ENCODE measurements at regions not wholly inside any gene's neighbourhood (a gene's known extent, or its start where the extent isn't known, plus 50 kb on each side); places are given as distances from the start of the nearest gene placed in this dataset.

GRCh38 chr3:185988816-185989175 is 51.0 kb upstream of the TRA2B start:
- Histone ChIP-seq H2AFZ (no peak overlapping the region), H3F3A (ENCODE audit: insufficient read depth) (peaks cover 19% of the 10 kb centered on the region), H3K27me3 (replicated peaks; ENCODE audit: insufficient read depth) (no peaks in the 10 kb centered on the region), H3K36me3 (ENCODE audit: low read depth) (no peaks in the 10 kb centered on the region), H4K20me1 (ENCODE audit: insufficient read depth) (no peaks in the 10 kb centered on the region), H3K4me3 (no peak overlapping the region), H3K9ac (no peak overlapping the region), H3K27ac (no peak overlapping the region), H3K9me3 (ENCODE audit: low read depth) (no peaks in the 10 kb centered on the region), H3K9me2 (ENCODE audit: insufficient read depth) (no peaks in the 10 kb centered on the region), H3K4me2 (ENCODE audit: unreplicated experiment) (no peak overlapping the region), H3K4me1 (ENCODE audit: insufficient read depth) (peaks cover 17% of the 10 kb centered on the region; the same call in 1 of the 2 replicates), H3K79me2 (ENCODE audit: insufficient read depth) (no peaks in the 10 kb centered on the region)
- in situ Hi-C loops (cut with MboI): loop anchor here (10.0 to 25.0 kb wide), 3 partner anchors 266 to 824 kb away; partner anchors contain the start of genes CRYGS and RFC4
- DNase-seq: peak; percentile 24
- no peak for TF ChIP-seq EZH2phosphoT487 (IDR thresholded peaks at IDR 0.05; ENCODE audit: insufficient read depth, low read depth)
- no peak for TF ChIP-seq EZH2 (IDR thresholded peaks at IDR 0.05; ENCODE audit: insufficient read depth, poor library complexity, severe bottlenecking)
- 80 to 86% methylated on average over 3 of the region's 3 CpGs for WGBS, 2 experiments (ENCODE audit: low coverage in 1 of 2, low lambda C conversion rate in 2 of 2, missing lambda C conversion rate in 2 of 2)

- peaks cover 13% of the 10 kb centered on the region; the same call in 1 of the 2 replicates for H3K4me1 ChIP-seq (ENCODE audit: insufficient read depth)
- no peak overlapping the region for H3K9ac ChIP-seq
- H3K27ac ChIP-seq: no peak overlapping the region
- H2AFZ ChIP-seq: no peak overlapping the region
- TF ChIP-seq EZH2 (IDR thresholded peaks at IDR 0.05; ENCODE audit: insufficient read depth, poor library complexity, severe bottlenecking): no peak
- no peak for TF ChIP-seq EZH2phosphoT487 (IDR thresholded peaks at IDR 0.05; ENCODE audit: insufficient read depth, low read depth)
- H3K79me2 ChIP-seq (ENCODE audit: insufficient read depth): no peaks in the 10 kb centered on the region
- H3K27me3 ChIP-seq (replicated peaks; ENCODE audit: insufficient read depth): no peaks in the 10 kb centered on the region
- WGBS, 2 experiments (ENCODE audit: low coverage in 1 of 2, low lambda C conversion rate in 2 of 2, missing lambda C conversion rate in 2 of 2): 60 to 66% methylated on average over 3 of the region's 3 CpGs
- H3K4me2 ChIP-seq (ENCODE audit: unreplicated experiment): no peak overlapping the region
- H3K4me3 ChIP-seq: no peak overlapping the region
- H3K9me3 ChIP-seq (ENCODE audit: low read depth): no peaks in the 10 kb centered on the region
- peak; percentile 17 for DNase-seq
- in situ Hi-C loops (cut with MboI): loop anchor here (10.0 to 25.0 kb wide), 3 partner anchors 267 to 824 kb away; partner anchors contain the start of genes CRYGS and RFC4
- H4K20me1 ChIP-seq (ENCODE audit: insufficient read depth): no peaks in the 10 kb centered on the region
- no peaks in the 10 kb centered on the region for H3K9me2 ChIP-seq (ENCODE audit: insufficient read depth)
- H3K36me3 ChIP-seq (ENCODE audit: low read depth): no peaks in the 10 kb centered on the region
- H3F3A ChIP-seq (ENCODE audit: insufficient read depth): peaks cover 15% of the 10 kb centered on the region
These were observed 50.4 kb upstream of the TRA2B start for GRCh38 chr3:185988080-185988815.

All from GM23248 (cell line).